Sigmoid colon (tissue), 4 donors: ENCODE measurements at regions not wholly inside any gene's neighbourhood (a gene's known extent, or its start where the extent isn't known, plus 50 kb on each side); places are given as distances from the start of the nearest gene placed in this dataset.

Experiments
- CTCF ChIP-seq, 4 experiments: fragments of 450-650 bp in 3 of 4; fragments of 200-600 bp in 1 of 4; IDR thresholded peaks; one replicate each; pipeline ENCODE4 v1.5.1; 2016 to 2019; ENCODE audit warnings: antibody characterized with exemption in 4 of 4, mild to moderate bottlenecking in 3 of 4, moderate library complexity in 2 of 4
- POLR2A ChIP-seq, 2 donors: fragments of 450-650 bp; IDR thresholded peaks; one replicate each; pipeline ENCODE4 v1.6.1; 2016; ENCODE audit warnings: antibody characterized with exemption in 2 of 2, mild to moderate bottlenecking in 2 of 2, moderate library complexity in 2 of 2
- POLR2AphosphoS5 ChIP-seq, 4 donors: sonication (generic); formaldehyde crosslinking; IDR thresholded peaks; one replicate each; pipeline ENCODE4 v1.6.1; 2017; ENCODE audit warnings: antibody characterized with exemption in 4 of 4

GRCh38 chr5:111902436-111902835 lies 145.4 kb upstream of the NREP start:
- TF ChIP-seq CTCF (IDR thresholded peaks at IDR 0.05) = no peak
- no peak for TF ChIP-seq POLR2A (IDR thresholded peaks at IDR 0.05)
- TF ChIP-seq POLR2AphosphoS5 (IDR thresholded peaks at IDR 0.05) = no peak
